Mesenchymal stem cell (in vitro differentiated cells and primary cell): ENCODE measurements at regions not wholly inside any gene's neighbourhood (a gene's known extent, or its start where the extent isn't known, plus 50 kb on each side); places are given as distances from the start of the nearest gene placed in this dataset.

Experiments used
- DNase-seq: peaks from one replicate; pipeline ENCODE4 v3.0.0-alpha.2; 2013
- H2AFZ ChIP-seq: one replicate; pipeline ENCODE4 v1.6.1; 2013; ENCODE audit warnings: low read depth, mild to moderate bottlenecking, control low read depth, inconsistent platforms, low read length, moderate library complexity
- H2AK5ac ChIP-seq: 2 replicates; pipeline ENCODE4 v1.6.1; 2013; ENCODE audit warnings: low read length, moderate library complexity, mild to moderate bottlenecking, inconsistent platforms; ENCODE audit not compliant: severe bottlenecking
- H2BK120ac ChIP-seq: one replicate; pipeline ENCODE4 v1.6.1; 2013; ENCODE audit warnings: low read depth, mild to moderate bottlenecking, inconsistent platforms, low read length, moderate library complexity
- H2BK12ac ChIP-seq, 2 experiments: one replicate each; pipeline ENCODE4 v1.6.1; 2013; ENCODE audit warnings: inconsistent platforms in 2 of 2, low read length in 2 of 2, mild to moderate bottlenecking in 2 of 2, moderate library complexity in 2 of 2, control low read depth in 1 of 2
- H2BK15ac ChIP-seq: one replicate; pipeline ENCODE4 v1.6.1; 2013; ENCODE audit warnings: mild to moderate bottlenecking, low read depth, inconsistent platforms; ENCODE audit not compliant: poor library complexity, severe bottlenecking
- H2BK5ac ChIP-seq: 2 replicates; pipeline ENCODE4 v1.6.1; 2013; ENCODE audit warnings: low read depth, mild to moderate bottlenecking, low read length, control low read depth, inconsistent platforms; ENCODE audit not compliant: poor library complexity, severe bottlenecking
- H3K14ac ChIP-seq, 2 experiments: one replicate each; pipeline ENCODE4 v1.6.1; 2013; ENCODE audit warnings: inconsistent platforms in 2 of 2, low read length in 2 of 2, control low read depth in 1 of 2, mild to moderate bottlenecking in 1 of 2, moderate library complexity in 1 of 2
- H3K18ac ChIP-seq, 2 experiments: one replicate each; pipeline ENCODE4 v1.6.1; 2013; ENCODE audit warnings: inconsistent platforms in 2 of 2, low read length in 2 of 2, control low read depth in 1 of 2, low read depth in 1 of 2, mild to moderate bottlenecking in 1 of 2
- H3K23ac ChIP-seq, 2 experiments: one replicate each; pipeline ENCODE4 v1.6.1; 2013; ENCODE audit warnings: inconsistent platforms in 2 of 2, low read length in 2 of 2, mild to moderate bottlenecking in 2 of 2, moderate library complexity in 2 of 2, control low read depth in 1 of 2
- H3K27ac ChIP-seq: 2 replicates; pipeline ENCODE4 v1.5.1; 2013; ENCODE audit warnings: mild to moderate bottlenecking, moderate library complexity, low read length, control low read depth, inconsistent platforms; ENCODE audit not compliant: poor library complexity, severe bottlenecking
- H3K27me3 ChIP-seq, 2 experiments: 2 replicates each; pipeline versions ENCODE4 v1.6.1 to v1.7.0; 2013; ENCODE audit warnings: low read length in 2 of 2, mild to moderate bottlenecking in 2 of 2, moderate library complexity in 2 of 2, control low read depth in 1 of 2, inconsistent platforms in 1 of 2; ENCODE audit not compliant: control insufficient read depth in 1 of 2, insufficient read depth in 1 of 2
- H3K36me3 ChIP-seq, 2 experiments: 2 replicates each; pipeline versions ENCODE4 v1.6.1 to v1.7.0; 2013; ENCODE audit warnings: low read length in 2 of 2, control low read depth in 1 of 2, inconsistent platforms in 1 of 2, low read depth in 1 of 2, mild to moderate bottlenecking in 1 of 2; ENCODE audit not compliant: insufficient read depth in 2 of 2, control insufficient read depth in 1 of 2
- H3K4ac ChIP-seq, 2 experiments: one replicate each; pipeline ENCODE4 v1.6.1; 2013; ENCODE audit warnings: inconsistent platforms in 2 of 2, low read length in 2 of 2, mild to moderate bottlenecking in 2 of 2, moderate library complexity in 2 of 2, control low read depth in 1 of 2, low read depth in 1 of 2
- H3K4me1 ChIP-seq: 2 replicates; pipeline ENCODE4 v1.6.1; 2013; ENCODE audit warnings: low read depth, low read length, control low read depth; ENCODE audit not compliant: control insufficient read depth, insufficient read depth
- H3K4me2 ChIP-seq: 2 replicates; pipeline ENCODE4 v1.6.1; 2013; ENCODE audit warnings: low read length, mild to moderate bottlenecking, inconsistent platforms; ENCODE audit not compliant: poor library complexity, severe bottlenecking
- H3K4me3 ChIP-seq, 2 experiments: 2 replicates each; pipeline versions ENCODE4 v1.5.1 to v1.7.0; 2013; ENCODE audit warnings: low read length in 2 of 2, mild to moderate bottlenecking in 2 of 2, control low read depth in 1 of 2, low read depth in 1 of 2; ENCODE audit not compliant: insufficient read depth in 1 of 2
- H3K79me1 ChIP-seq: replicated peaks from 2 replicates; pipeline ENCODE4 v1.6.1; 2013; ENCODE audit warnings: mild to moderate bottlenecking, control low read depth, low read length, inconsistent platforms; ENCODE audit not compliant: poor library complexity, severe bottlenecking
- H3K9ac ChIP-seq: 2 replicates; pipeline ENCODE4 v1.7.0; 2013; ENCODE audit warnings: mild to moderate bottlenecking, low read length, moderate library complexity
- H3K9me3 ChIP-seq: 2 replicates; pipeline ENCODE4 v1.7.0; 2013; ENCODE audit warnings: mild to moderate bottlenecking, low read length; ENCODE audit not compliant: control insufficient read depth
- H4K8ac ChIP-seq: one replicate; pipeline ENCODE4 v1.6.1; 2013; ENCODE audit warnings: inconsistent platforms, mild to moderate bottlenecking, low read length, moderate library complexity
- H4K91ac ChIP-seq: one replicate; pipeline ENCODE4 v1.6.1; 2013; ENCODE audit warnings: mild to moderate bottlenecking, low read length, inconsistent platforms
- WGBS: methylation state at CpG from one replicate; pipeline ENCODE4 v1.1.7; 2013; ENCODE audit warnings: mixed read lengths; 5-methylcytosine and 5-hydroxymethylcytosine counted together

GRCh38 chr9:83154821-83155220 is 91.9 kb upstream of the RASEF start:
- H3K27me3 ChIP-seq: no peaks in the 10 kb centered on the region
- no peak overlapping the region for H3K18ac ChIP-seq
- no peak overlapping the region for H2BK120ac ChIP-seq
- H3K4me2 ChIP-seq: no peak overlapping the region
- H3K9ac ChIP-seq: no peak overlapping the region
- H3K27ac ChIP-seq: peak overlapping the region; percentile 79
- H4K8ac ChIP-seq: no peak overlapping the region
- H3K4ac ChIP-seq: no peak overlapping the region
- no peaks in the 10 kb centered on the region for H3K9me3 ChIP-seq
- H2AFZ ChIP-seq: no peak overlapping the region
- H3K4me3 ChIP-seq: no peak overlapping the region
- H3K23ac ChIP-seq: no peak overlapping the region
- no peak overlapping the region for H2AK5ac ChIP-seq
- peaks cover 5% of the 10 kb centered on the region for H3K4me1 ChIP-seq
- H3K79me1 ChIP-seq: no peaks in the 10 kb centered on the region
- no peak overlapping the region for H3K14ac ChIP-seq
- H2BK12ac ChIP-seq: no peak overlapping the region
- DNase-seq: peak; percentile 5
- no peaks in the 10 kb centered on the region for H3K36me3 ChIP-seq
- H2BK15ac ChIP-seq: no peak overlapping the region
- H4K91ac ChIP-seq: no peak overlapping the region
- H2BK5ac ChIP-seq: no peak overlapping the region
- WGBS: 92% methylated on average over 2 of the region's 2 CpGs

GRCh38 chr9:83154087-83154736 is 91.3 kb upstream of the RASEF start:
- H4K8ac ChIP-seq: no peak overlapping the region
- no peak overlapping the region for H2BK12ac ChIP-seq
- no peak overlapping the region for H4K91ac ChIP-seq
- H3K4me2 ChIP-seq: no peak overlapping the region
- peak overlapping the region; percentile 79 for H3K27ac ChIP-seq
- no peak overlapping the region for H2AK5ac ChIP-seq
- H3K79me1 ChIP-seq: no peaks in the 10 kb centered on the region
- H2BK15ac ChIP-seq: no peak overlapping the region
- no peaks in the 10 kb centered on the region for H3K36me3 ChIP-seq
- no peaks in the 10 kb centered on the region for H3K27me3 ChIP-seq
- WGBS: 83% methylated on average over 2 of the region's 2 CpGs
- H3K4me3 ChIP-seq: no peak overlapping the region
- no peaks in the 10 kb centered on the region for H3K9me3 ChIP-seq
- no peak overlapping the region for H2BK120ac ChIP-seq
- H3K9ac ChIP-seq: no peak overlapping the region
- no peak overlapping the region for H3K4ac ChIP-seq
- H3K14ac ChIP-seq: no peak overlapping the region
- no peak overlapping the region for H3K23ac ChIP-seq
- H2BK5ac ChIP-seq: no peak overlapping the region
- peak; percentile 35 for DNase-seq
- peaks cover 5% of the 10 kb centered on the region for H3K4me1 ChIP-seq
- H3K18ac ChIP-seq: no peak overlapping the region
- no peak overlapping the region for H2AFZ ChIP-seq

- no peak overlapping the region for H3K23ac ChIP-seq
Measured at GRCh38 chr9:83153030-83153429, 90.1 kb upstream of the RASEF start.

GRCh38 chr9:83151627-83152137 is 88.7 kb upstream of the RASEF start:
- Histone ChIP-seq H3K27me3 (no peaks in the 10 kb centered on the region), H3K4me3 (no peak overlapping the region), H3K79me1 (no peaks in the 10 kb centered on the region), H2BK5ac (no peak overlapping the region), H2AFZ (no peak overlapping the region), H4K91ac (no peak overlapping the region), H3K4me2 (no peak overlapping the region), H2AK5ac (no peak overlapping the region), H3K23ac (no peak overlapping the region), H2BK15ac (no peak overlapping the region), H3K18ac (no peak overlapping the region), H3K4me1 (peaks cover 5% of the 10 kb centered on the region), H2BK120ac (no peak overlapping the region), H3K4ac (no peak overlapping the region), H4K8ac (no peak overlapping the region), H3K9ac (no peak overlapping the region), H3K27ac (no peak overlapping the region), H3K9me3 (no peaks in the 10 kb centered on the region), H3K14ac (no peak overlapping the region), H2BK12ac (no peak overlapping the region), H3K36me3 (no peaks in the 10 kb centered on the region)
- DNase-seq: no peak
- WGBS: 73% methylated on average over 3 of the region's 4 CpGs

More at GRCh38 chr9:83153030-83153429, 90.1 kb upstream of the RASEF start:
- Histone ChIP-seq H2AFZ (no peak overlapping the region), H3K4me1 (peaks cover 5% of the 10 kb centered on the region), H3K4me2 (no peak overlapping the region), H3K9ac (no peak overlapping the region), H2BK5ac (no peak overlapping the region), H3K18ac (no peak overlapping the region), H3K9me3 (no peaks in the 10 kb centered on the region), H2AK5ac (no peak overlapping the region), H4K91ac (no peak overlapping the region), H3K27me3 (no peaks in the 10 kb centered on the region), H2BK15ac (no peak overlapping the region), H2BK120ac (no peak overlapping the region), H3K27ac (no peak overlapping the region), H3K79me1 (no peaks in the 10 kb centered on the region), H3K4me3 (no peak overlapping the region), H3K36me3 (no peaks in the 10 kb centered on the region), H4K8ac (no peak overlapping the region), H3K14ac (no peak overlapping the region), H2BK12ac (no peak overlapping the region), H3K4ac (no peak overlapping the region)
- 100% methylated on average over 1 of the region's 2 CpGs for WGBS
- no peak for DNase-seq
